WERI-Rb-1 (cell line): ENCODE measurements at regions not wholly inside any gene's neighbourhood (a gene's known extent, or its start where the extent isn't known, plus 50 kb on each side); places are given as distances from the start of the nearest gene placed in this dataset.

ENCODE experiments used
- DNase-seq: peaks from one replicate; pipeline ENCODE4 v3.0.0-alpha.2; 2020
- H3K27ac ChIP-seq: fragments of 250-450 bp; sonication (Bioruptor Pico); 2 replicates; pipeline ENCODE4 v1.5.1; 2020; ENCODE audit warnings: mild to moderate bottlenecking, moderate library complexity
- H3K27me3 ChIP-seq: fragments of 250-450 bp; sonication (Bioruptor Pico); 2 replicates; pipeline ENCODE4 v1.5.1; 2021; ENCODE audit warnings: mild to moderate bottlenecking, low read depth, moderate library complexity; ENCODE audit not compliant: insufficient read depth, severe bottlenecking
- H3K36me3 ChIP-seq: fragments of 250-450 bp; sonication (Bioruptor Pico); 2 replicates; pipeline ENCODE4 v1.5.1; 2020; ENCODE audit warnings: mild to moderate bottlenecking, moderate library complexity
- H3K4me3 ChIP-seq: 2 replicates; pipeline ENCODE4 v1.5.1; 2011; ENCODE audit warnings: low read depth, mild to moderate bottlenecking, control low read depth, low read length
- H3K9me3 ChIP-seq: fragments of 250-450 bp; sonication (Bioruptor Pico); 2 replicates; pipeline ENCODE4 v1.5.1; 2021; ENCODE audit warnings: mild to moderate bottlenecking, moderate library complexity; ENCODE audit not compliant: severe bottlenecking
- TF ChIP-seq, protein P1 (sequence below): IDR thresholded peaks from 2 replicates; pipeline ENCODE4 v1.5.1; 2011; ENCODE audit warnings: low read depth, mild to moderate bottlenecking, control low read depth, inconsistent platforms, low read length

- H3K9me3 ChIP-seq: no peaks in the 10 kb centered on the region
- no peaks in the 10 kb centered on the region for H3K27me3 ChIP-seq
- TF ChIP-seq, protein P1, sequence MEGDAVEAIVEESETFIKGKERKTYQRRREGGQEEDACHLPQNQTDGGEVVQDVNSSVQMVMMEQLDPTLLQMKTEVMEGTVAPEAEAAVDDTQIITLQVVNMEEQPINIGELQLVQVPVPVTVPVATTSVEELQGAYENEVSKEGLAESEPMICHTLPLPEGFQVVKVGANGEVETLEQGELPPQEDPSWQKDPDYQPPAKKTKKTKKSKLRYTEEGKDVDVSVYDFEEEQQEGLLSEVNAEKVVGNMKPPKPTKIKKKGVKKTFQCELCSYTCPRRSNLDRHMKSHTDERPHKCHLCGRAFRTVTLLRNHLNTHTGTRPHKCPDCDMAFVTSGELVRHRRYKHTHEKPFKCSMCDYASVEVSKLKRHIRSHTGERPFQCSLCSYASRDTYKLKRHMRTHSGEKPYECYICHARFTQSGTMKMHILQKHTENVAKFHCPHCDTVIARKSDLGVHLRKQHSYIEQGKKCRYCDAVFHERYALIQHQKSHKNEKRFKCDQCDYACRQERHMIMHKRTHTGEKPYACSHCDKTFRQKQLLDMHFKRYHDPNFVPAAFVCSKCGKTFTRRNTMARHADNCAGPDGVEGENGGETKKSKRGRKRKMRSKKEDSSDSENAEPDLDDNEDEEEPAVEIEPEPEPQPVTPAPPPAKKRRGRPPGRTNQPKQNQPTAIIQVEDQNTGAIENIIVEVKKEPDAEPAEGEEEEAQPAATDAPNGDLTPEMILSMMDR: no peak
- no peaks in the 10 kb centered on the region for H3K36me3 ChIP-seq
- no peak for DNase-seq
- H3K27ac ChIP-seq: no peak overlapping the region
- no peak overlapping the region for H3K4me3 ChIP-seq
Measured at GRCh38 chr7:46507560-46507959, 586.5 kb upstream of the IGFBP3 start.

GRCh38 chr7:46494441-46494840, 573.4 kb upstream of the IGFBP3 start:
- Histone ChIP-seq H3K4me3 (no peak overlapping the region), H3K36me3 (no peaks in the 10 kb centered on the region), H3K9me3 (no peaks in the 10 kb centered on the region), H3K27ac (no peak overlapping the region), H3K27me3 (no peaks in the 10 kb centered on the region)
- TF ChIP-seq, protein P1: no peak
- DNase-seq: no peak

DNA sequence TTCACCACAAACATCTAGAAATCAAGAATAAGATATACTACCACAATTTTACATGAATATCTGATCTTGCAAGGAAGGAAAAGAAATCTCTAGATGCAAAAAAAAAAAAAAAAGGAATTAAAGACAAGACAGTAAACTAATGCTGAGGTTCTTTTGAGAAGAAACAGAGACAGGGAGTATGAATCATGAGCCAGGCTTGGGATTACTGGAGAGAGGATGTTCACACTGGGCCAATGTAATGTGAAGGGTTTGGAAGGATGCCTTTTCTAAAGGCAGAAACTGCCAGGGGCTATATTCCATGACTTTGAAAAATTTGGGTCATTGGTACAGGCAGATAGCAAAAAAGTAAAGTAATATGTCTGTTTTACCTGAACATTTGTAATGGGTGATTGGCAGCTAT, 573.0 kb upstream of the IGFBP3 start:
- Histone ChIP-seq H3K36me3 (no peaks in the 10 kb centered on the region), H3K4me3 (no peak overlapping the region), H3K9me3 (no peaks in the 10 kb centered on the region), H3K27me3 (no peaks in the 10 kb centered on the region), H3K27ac (no peak overlapping the region)
- TF ChIP-seq, protein P1: no peak
- DNase-seq: no peak

- Histone ChIP-seq H3K9me3 (no peaks in the 10 kb centered on the region), H3K36me3 (no peaks in the 10 kb centered on the region), H3K27ac (no peak overlapping the region), H3K4me3 (no peak overlapping the region), H3K27me3 (no peaks in the 10 kb centered on the region)
- TF ChIP-seq, protein P1: no peak
- DNase-seq: no peak
Measured at GRCh38 chr7:46493196-46493595, 572.1 kb upstream of the IGFBP3 start.

DNA sequence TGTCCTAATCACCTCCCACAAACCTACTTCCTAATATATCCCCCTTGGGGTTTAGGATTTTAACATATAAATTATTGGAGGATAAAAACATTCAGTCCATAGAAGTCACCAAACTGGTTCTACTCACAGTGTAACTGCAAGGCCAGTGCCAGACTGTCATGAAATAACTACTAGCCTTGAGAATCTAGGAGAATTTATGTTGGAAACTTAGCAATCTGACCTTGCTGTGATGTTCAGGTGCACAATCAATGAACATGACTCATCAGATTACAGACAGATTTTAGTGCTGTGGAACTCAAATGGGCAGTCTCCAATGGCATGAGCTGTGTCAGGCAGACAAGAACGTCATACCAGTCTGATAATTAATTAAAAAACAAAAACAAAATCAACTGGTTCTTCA, 571.4 kb upstream of the IGFBP3 start:
- TF ChIP-seq, protein P1: no peak
- no peaks in the 10 kb centered on the region for H3K36me3 ChIP-seq

GRCh38 chr7:46490406-46490805, 569.3 kb upstream of the IGFBP3 start:
- Histone ChIP-seq H3K9me3 (no peaks in the 10 kb centered on the region), H3K27me3 (no peaks in the 10 kb centered on the region), H3K27ac (no peak overlapping the region), H3K36me3 (no peaks in the 10 kb centered on the region), H3K4me3 (no peak overlapping the region)
- TF ChIP-seq, protein P1: no peak
- DNase-seq: no peak

More for the DNA sequence above, 571.4 kb upstream of the IGFBP3 start:
- no peak for DNase-seq
- no peak overlapping the region for H3K27ac ChIP-seq
- H3K9me3 ChIP-seq: no peaks in the 10 kb centered on the region
- H3K27me3 ChIP-seq: no peaks in the 10 kb centered on the region
- H3K4me3 ChIP-seq: no peak overlapping the region
